H1 (cell line): ENCODE measurements at regions not wholly inside any gene's neighbourhood (a gene's known extent, or its start where the extent isn't known, plus 50 kb on each side); places are given as distances from the start of the nearest gene placed in this dataset.

Experiments
- CTCF ChIA-PET: fragments of 300-600 bp; sonication (Branson Sonifier 250); formaldehyde crosslinking; loops from one replicate; lab custom pipeline; 2021; ENCODE audit not compliant: partially characterized antibody; lab: Charles Lee
- POLR2A ChIA-PET: fragments of 300-600 bp; sonication (Branson Sonifier 250); formaldehyde crosslinking; loops from one replicate; lab custom pipeline; 2021; ENCODE audit warnings: inconsistent platforms; ENCODE audit not compliant: partially characterized antibody; lab: Charles Lee
- DNase-seq, 2 experiments: peaks; one replicate each; pipeline versions ENCODE4 v3.0.0 to v3.0.0-alpha.2; 2010 to 2022; ENCODE audit warnings: low spot score in 2 of 2, low read depth in 1 of 2, mixed read lengths in 1 of 2
- FAIRE-seq: peaks from 2 replicates; lab custom pipeline; 2011; peaks lifted over from hg19 to GRCh38; lab: Jason Lieb, UNC
- H2AFZ ChIP-seq: 2 replicates; pipeline ENCODE4 v1.8.1; 2012; ENCODE audit warnings: low read length, inconsistent platforms
- H2AK5ac ChIP-seq: 2 replicates; pipeline ENCODE4 v1.6.1; 2013; ENCODE audit warnings: low read depth, low read length
- H2BK120ac ChIP-seq: replicated peaks from 2 replicates; pipeline ENCODE3; 2013; ENCODE audit warnings: low read depth, low read length, inconsistent platforms
- H2BK12ac ChIP-seq: 2 replicates; pipeline ENCODE4 v1.6.1; 2013; ENCODE audit warnings: low read depth, low read length
- H2BK15ac ChIP-seq: 2 replicates; pipeline ENCODE4 v1.6.1; 2013; ENCODE audit warnings: low read length
- H2BK20ac ChIP-seq: 2 replicates; pipeline ENCODE4 v1.6.1; 2013; ENCODE audit warnings: low read length
- H2BK5ac ChIP-seq: 2 replicates; pipeline ENCODE4 v1.6.1; 2013; ENCODE audit warnings: low read depth, low read length
- H3K14ac ChIP-seq: 2 replicates; pipeline ENCODE4 v1.6.1; 2013; ENCODE audit warnings: inconsistent platforms; ENCODE audit not compliant: insufficient read length
- H3K18ac ChIP-seq: 2 replicates; pipeline ENCODE4 v1.6.1; 2013; ENCODE audit warnings: low read length; ENCODE audit errors: extremely low read depth
- H3K23ac ChIP-seq: 2 replicates; pipeline ENCODE4 v1.6.1; 2013; ENCODE audit warnings: inconsistent platforms; ENCODE audit not compliant: insufficient read length
- H3K23me2 ChIP-seq: 2 replicates; pipeline ENCODE4 v1.6.1; 2013; ENCODE audit warnings: low read depth, low read length
- H3K27ac ChIP-seq: 2 replicates; pipeline ENCODE4 v1.6.1; 2011; ENCODE audit warnings: low read depth, low read length, inconsistent platforms
- H3K27me3 ChIP-seq, 4 experiments: replicated peaks in 1 of 4; 1 replicate in 1 of 4; 2 replicates in 3 of 4; pipeline versions ENCODE4 v1.6.1 to v1.8.1; 2011 to 2013; ENCODE audit warnings: low read length in 3 of 4, mild to moderate bottlenecking in 3 of 4, inconsistent platforms in 2 of 4, mixed read lengths in 2 of 4, moderate library complexity in 1 of 4; ENCODE audit not compliant: control insufficient read depth in 3 of 4, insufficient read depth in 3 of 4; ENCODE audit errors: extremely low read depth in 1 of 4
- H3K36me3 ChIP-seq, 4 experiments: 2 replicates each; pipeline versions ENCODE4 v1.6.1 to v1.8.1; 2011 to 2013; ENCODE audit warnings: mild to moderate bottlenecking in 4 of 4, low read length in 3 of 4, moderate library complexity in 2 of 4, control low read depth in 1 of 4, inconsistent platforms in 1 of 4; ENCODE audit not compliant: insufficient read depth in 4 of 4, control insufficient read depth in 2 of 4
- H3K4ac ChIP-seq: replicated peaks from 2 replicates; pipeline ENCODE3; 2013; ENCODE audit warnings: low read length, low read depth, mixed read lengths, inconsistent platforms; ENCODE audit not compliant: insufficient read length
- H3K4me1 ChIP-seq, 4 experiments: replicated peaks in 1 of 4; 1 replicate in 1 of 4; 2 replicates in 3 of 4; pipeline versions ENCODE4 v1.6.1 to v1.8.1; 2011 to 2013; ENCODE audit warnings: low read length in 3 of 4, inconsistent platforms in 2 of 4, mixed read lengths in 1 of 4; ENCODE audit not compliant: insufficient read depth in 4 of 4, control insufficient read depth in 3 of 4
- H3K4me2 ChIP-seq, 2 experiments: 2 replicates each; pipeline versions ENCODE4 v1.6.1 to v1.8.1; 2011 to 2013; ENCODE audit warnings: low read depth in 2 of 2, low read length in 2 of 2, control low read depth in 1 of 2, inconsistent platforms in 1 of 2, mild to moderate bottlenecking in 1 of 2; ENCODE audit not compliant: insufficient read depth in 1 of 2
- H3K4me3 ChIP-seq, 4 experiments: fragments of 200-600, 300-600 bp in 1 of 4; sonication (generic), shearing (Covaris generic), sonication (Bioruptor Twin) in 1 of 4; 2 replicates each; pipeline versions ENCODE4 v1.5.1 to v1.8.1; 2011 to 2016; ENCODE audit warnings: low read length in 4 of 4, low read depth in 3 of 4, control low read depth in 2 of 4, inconsistent platforms in 2 of 4, mild to moderate bottlenecking in 2 of 4, mixed read lengths in 1 of 4, moderate library complexity in 1 of 4; ENCODE audit not compliant: insufficient read depth in 2 of 4; ENCODE audit errors: extremely low read depth in 1 of 4
- H3K56ac ChIP-seq: replicated peaks from 2 replicates; pipeline ENCODE3; 2013; ENCODE audit warnings: low read depth, mild to moderate bottlenecking, mixed read lengths, low read length, inconsistent platforms; ENCODE audit not compliant: insufficient read length
- H3K79me1 ChIP-seq: 2 replicates; pipeline ENCODE4 v1.6.1; 2013; ENCODE audit warnings: low read depth, low read length, control low read depth
- H3K79me2 ChIP-seq, 2 experiments: 2 replicates each; pipeline versions ENCODE4 v1.6.1 to v1.8.1; 2012 to 2013; ENCODE audit warnings: low read length in 2 of 2, mild to moderate bottlenecking in 2 of 2, inconsistent platforms in 1 of 2; ENCODE audit not compliant: insufficient read depth in 2 of 2, control insufficient read depth in 1 of 2
- H3K9ac ChIP-seq, 4 experiments: replicated peaks in 1 of 4; 1 replicate in 1 of 4; 2 replicates in 3 of 4; pipeline versions ENCODE4 v1.6.1 to v1.8.1; 2011 to 2013; ENCODE audit warnings: low read depth in 3 of 4, low read length in 3 of 4, control low read depth in 2 of 4, mild to moderate bottlenecking in 2 of 4, moderate library complexity in 2 of 4, inconsistent platforms in 1 of 4; ENCODE audit errors: extremely low read depth in 1 of 4
- H3K9me3 ChIP-seq, 2 experiments: 2 replicates each; pipeline versions ENCODE4 v1.6.1 to v1.8.1; 2012 to 2013; ENCODE audit warnings: mild to moderate bottlenecking in 2 of 2, moderate library complexity in 2 of 2, control low read depth in 1 of 2, inconsistent platforms in 1 of 2, low read depth in 1 of 2, low read length in 1 of 2, mixed read lengths in 1 of 2; ENCODE audit not compliant: insufficient read depth in 2 of 2
- H4K20me1 ChIP-seq, 2 experiments: replicated peaks in 1 of 2; 2 replicates each; pipeline versions ENCODE3 to v1.8.1; 2011 to 2013; ENCODE audit warnings: inconsistent platforms in 2 of 2, low read length in 2 of 2, mild to moderate bottlenecking in 1 of 2; ENCODE audit not compliant: insufficient read depth in 2 of 2, control insufficient read depth in 1 of 2
- H4K5ac ChIP-seq: 2 replicates; pipeline ENCODE4 v1.6.1; 2013; ENCODE audit warnings: low read length, low read depth, mixed read lengths, inconsistent platforms; ENCODE audit not compliant: insufficient read length
- H4K8ac ChIP-seq: 2 replicates; pipeline ENCODE4 v1.8.0; 2013; ENCODE audit warnings: mild to moderate bottlenecking, moderate library complexity, low read length, inconsistent platforms; ENCODE audit not compliant: insufficient read depth; ENCODE audit errors: extremely low read depth
- H4K91ac ChIP-seq: replicated peaks from 2 replicates; pipeline ENCODE3; 2013; ENCODE audit warnings: low read length, mixed read lengths, inconsistent platforms; ENCODE audit not compliant: insufficient read length
- ASH2L ChIP-seq: fragments of 200-600, 300-600 bp; sonication (generic); IDR thresholded peaks from one replicate; pipeline ENCODE4 v1.7.1; 2017; ENCODE audit warnings: low read length
- BRCA1 ChIP-seq: IDR thresholded peaks from 2 replicates; pipeline ENCODE4 v1.6.1; 2012; ENCODE audit warnings: low read depth, low read length, improper control_type of control experiment
- CBX5 ChIP-seq: fragments of 300-800, 300-1000 bp; sonication (generic); IDR thresholded peaks from 2 replicates; pipeline ENCODE4 v1.7.1; 2016; ENCODE audit warnings: antibody characterized with exemption, low read length, low read depth
- CBX8 ChIP-seq: fragments of 300-800, 300-1000 bp; sonication (generic); IDR thresholded peaks from 2 replicates; pipeline ENCODE4 v1.7.1; 2016; ENCODE audit warnings: low read depth, low read length, borderline replicate concordance
- CHD1 ChIP-seq: IDR thresholded peaks from 2 replicates; pipeline ENCODE4 v1.6.1; 2012; ENCODE audit warnings: low read depth, low read length, improper control_type of control experiment
- CREB1 ChIP-seq: IDR thresholded peaks from 2 replicates; pipeline ENCODE4 v1.6.1; 2012; ENCODE audit warnings: inconsistent platforms
- CTBP2 ChIP-seq: IDR thresholded peaks from 2 replicates; pipeline ENCODE4 v1.7.0; 2011; ENCODE audit warnings: borderline replicate concordance, mild to moderate bottlenecking, moderate library complexity, mixed read lengths, low read length; ENCODE audit not compliant: insufficient read depth, insufficient read length
- EGR1 ChIP-seq: IDR thresholded peaks from 2 replicates; pipeline ENCODE4 v1.6.1; 2011; ENCODE audit warnings: low read depth, low read length, borderline replicate concordance
- HDAC6 ChIP-seq: IDR thresholded peaks from one replicate; pipeline ENCODE4 v1.7.1; 2012; ENCODE audit warnings: low read depth, mild to moderate bottlenecking, inconsistent platforms, low read length, moderate library complexity
- KDM1A ChIP-seq: fragments of 200-600, 300-600 bp; sonication (generic); IDR thresholded peaks from 2 replicates; pipeline ENCODE4 v1.7.1; 2016; ENCODE audit warnings: mild to moderate bottlenecking, low read length, borderline replicate concordance
- RXRA ChIP-seq: IDR thresholded peaks from 2 replicates; pipeline ENCODE4 v1.6.1; 2011; ENCODE audit warnings: low read depth, mild to moderate bottlenecking, low read length, moderate library complexity; ENCODE audit not compliant: insufficient read depth
- SIRT6 ChIP-seq: IDR thresholded peaks from one replicate; pipeline ENCODE4 v1.7.1; 2012; ENCODE audit warnings: low read length, inconsistent platforms
- SIX5 ChIP-seq: IDR thresholded peaks from 2 replicates; pipeline ENCODE4 v1.6.1; 2011; ENCODE audit warnings: mild to moderate bottlenecking, low read depth, low read length
- TBP ChIP-seq: IDR thresholded peaks from 2 replicates; pipeline ENCODE4 v1.6.1; 2011; ENCODE audit warnings: low read depth, low read length, improper control_type of control experiment
- whole genome bisulfite sequencing, 2 experiments: shearing (Covaris generic) in 1 of 2; methylation state at CpG; one replicate each; pipeline versions ENCODE4 v1.1.6 to v1.1.7; 2013 to 2015; ENCODE audit warnings: low lambda C conversion rate in 2 of 2, mixed read lengths in 2 of 2, inconsistent platforms in 1 of 2, low coverage in 1 of 2, missing lambda C conversion rate in 1 of 2; ENCODE audit not compliant: insufficient replicate concordance in 2 of 2, insufficient coverage in 1 of 2, insufficient read length in 1 of 2; ENCODE audit errors: extremely low coverage in 1 of 2, missing lambda C conversion rate in 1 of 2; 5-methylcytosine and 5-hydroxymethylcytosine counted together

GRCh38 chr10:63884426-63884825, 363.2 kb downstream of the REEP3 start:
- 88% methylated on average over 2 of the region's 2 CpGs; no CpG with 5 or more reads in 1 of the 2 experiments for WGBS, 2 experiments
- no peak for TF ChIP-seq EGR1
- TF ChIP-seq SIX5 = no peak
- TF ChIP-seq KDM1A = no peak
- TF ChIP-seq CTBP2 = no peak
- TF ChIP-seq CBX8 = no peak
- TF ChIP-seq ASH2L = no peak
- no peak for TF ChIP-seq CBX5
- no peak for TF ChIP-seq HDAC6
- no peak for TF ChIP-seq SIRT6
- TF ChIP-seq BRCA1 = no peak
- TF ChIP-seq RXRA = no peak
- TF ChIP-seq CHD1 = no peak
- no peak for TF ChIP-seq TBP
- no peak for TF ChIP-seq CREB1
- TF ChIP-seq, all 59 proteins: peak for 0
- no peaks in the 10 kb centered on the region for H3K9me3 ChIP-seq
- no peak overlapping the region for H4K5ac ChIP-seq
- H4K20me1 ChIP-seq = no peaks in the 10 kb centered on the region
- H3K79me1 ChIP-seq = no peaks in the 10 kb centered on the region
- no peaks in the 10 kb centered on the region for H3K36me3 ChIP-seq
- H2BK12ac ChIP-seq = no peak overlapping the region
- no peak overlapping the region for H3K4ac ChIP-seq
- no peak overlapping the region for H2BK120ac ChIP-seq
- no peaks in the 10 kb centered on the region for H3K79me2 ChIP-seq
- H2BK15ac ChIP-seq = no peak overlapping the region
- H3K18ac ChIP-seq = no peak overlapping the region
- H3K56ac ChIP-seq = no peak overlapping the region
- DNase-seq (no peak), FAIRE-seq (no peak)
- no peak overlapping the region for H2AFZ ChIP-seq
- H3K27me3 ChIP-seq = no peaks in the 10 kb centered on the region
- H3K4me1 ChIP-seq = peaks cover 0 to 5% (median 4%) of the 10 kb centered on the region in 4 experiments; a peak in 4 of 7 replicates
- no peak overlapping the region for H3K14ac ChIP-seq
- H3K9ac ChIP-seq = no peak overlapping the region
- no peak overlapping the region for H4K8ac ChIP-seq
- no peaks in the 10 kb centered on the region for H3K23me2 ChIP-seq
- H3K4me3 ChIP-seq = no peak overlapping the region
- H4K91ac ChIP-seq = no peak overlapping the region
- H2AK5ac ChIP-seq = no peak overlapping the region
- H2BK20ac ChIP-seq = no peak overlapping the region
- H3K23ac ChIP-seq = no peak overlapping the region
- ChIA-PET POLR2A (no interaction called here), CTCF (interaction anchor here (0.8 to 6.6 kb wide), 6 partner anchors 9 to 91 kb away, joined by 3 to 56 read pairs (median 6); no protein-coding TSS in a partner anchor)
- H3K27ac ChIP-seq = no peak overlapping the region
- no peak overlapping the region for H3K4me2 ChIP-seq
- H2BK5ac ChIP-seq = no peak overlapping the region
